HG03457 (cell line): ENCODE measurements at regions not wholly inside any gene's neighbourhood (a gene's known extent, or its start where the extent isn't known, plus 50 kb on each side); places are given as distances from the start of the nearest gene placed in this dataset.
"Not testable (repeated sequence)": the region's sequence is repeated elsewhere in the genome, so short reads cannot be mapped to it uniquely, and the experiment has no call there.

Experiments used
- ATAC-seq: cut with Tn5 transposase; IDR thresholded peaks from one replicate; pipeline ENCODE4 v1.9.1; 2021; ENCODE audit warnings: moderate number of reproducible peaks; ENCODE audit not compliant: unreplicated experiment

- no peak for ATAC-seq
Observed at GRCh38 chr5:27463446-27464149, 425.2 kb upstream of the CDH9 start.

GRCh38 chr5:27462936-27463335 lies 424.6 kb upstream of the CDH9 start:
- no peak for ATAC-seq

GRCh38 chr5:27458287-27458686 lies 419.9 kb upstream of the CDH9 start:
- no peak for ATAC-seq

- no peak for ATAC-seq
Observed at GRCh38 chr5:27451377-27451776, 413.0 kb upstream of the CDH9 start.

- ATAC-seq: no peak
Observed at GRCh38 chr5:27450607-27451006, 412.2 kb upstream of the CDH9 start.

GRCh38 chr5:27439383-27439782 lies 401.0 kb upstream of the CDH9 start:
- not testable (repeated sequence) for ATAC-seq

GRCh38 chr5:27437594-27438200 lies 399.3 kb upstream of the CDH9 start:
- no peak for ATAC-seq

GRCh38 chr5:27434335-27434734 lies 395.9 kb upstream of the CDH9 start:
- no peak for ATAC-seq

GRCh38 chr5:27414099-27414498 lies 375.7 kb upstream of the CDH9 start:
- ATAC-seq: no peak

GRCh38 chr5:27412384-27412783 lies 374.0 kb upstream of the CDH9 start:
- ATAC-seq: no peak

- no peak for ATAC-seq
Observed at GRCh38 chr5:27406020-27406419, 367.6 kb upstream of the CDH9 start.

GRCh38 chr5:27403243-27403882 lies 365.0 kb upstream of the CDH9 start:
- ATAC-seq: no peak

- ATAC-seq: no peak
Observed at GRCh38 chr5:27402828-27403227, 364.4 kb upstream of the CDH9 start.

- no peak for ATAC-seq
Observed at GRCh38 chr5:27396998-27397397, 358.6 kb upstream of the CDH9 start.

GRCh38 chr5:27392716-27393115 lies 354.3 kb upstream of the CDH9 start:
- no peak for ATAC-seq

- no peak for ATAC-seq
Observed at GRCh38 chr5:27389696-27390095, 351.3 kb upstream of the CDH9 start.

- ATAC-seq: no peak
Observed at GRCh38 chr5:27388755-27389154, 350.4 kb upstream of the CDH9 start.

- ATAC-seq: no peak
Observed at GRCh38 chr5:27387535-27388073, 349.2 kb upstream of the CDH9 start.

GRCh38 chr5:27381686-27382085 lies 343.3 kb upstream of the CDH9 start:
- ATAC-seq: no peak

- no peak for ATAC-seq
Observed at GRCh38 chr5:27377626-27378025, 339.2 kb upstream of the CDH9 start.

- no peak for ATAC-seq
Observed at GRCh38 chr5:27353970-27354369, 315.6 kb upstream of the CDH9 start.

GRCh38 chr5:27353540-27353939 lies 315.2 kb upstream of the CDH9 start:
- ATAC-seq: no peak
